NCI-H460 (cell line): ENCODE measurements at regions not wholly inside any gene's neighbourhood (a gene's known extent, or its start where the extent isn't known, plus 50 kb on each side); places are given as distances from the start of the nearest gene placed in this dataset.

Experiments used
- DNase-seq: peaks from one replicate; pipeline ENCODE4 v3.0.0-alpha.2; 2016; ENCODE audit warnings: low read depth; ENCODE audit errors: extremely low read depth

- peak; percentile 88 for DNase-seq
These were observed 53.1 kb upstream of the SNX9 start for GRCh38 chr6:157769776-157770426.

GRCh38 chr6:157770946-157771345, 52.1 kb upstream of the SNX9 start:
- DNase-seq = peak; percentile 25

- no peak for DNase-seq
These were observed 50.2 kb upstream of the SNX9 start for GRCh38 chr6:157772820-157773219.
